Motor neuron (in vitro differentiated cells): ENCODE measurements at regions not wholly inside any gene's neighbourhood (a gene's known extent, or its start where the extent isn't known, plus 50 kb on each side); places are given as distances from the start of the nearest gene placed in this dataset.

Source experiments
- ATAC-seq, 8 experiments: fragments of 200-7000 bp; cut with Tn5 transposase; replicated peaks in 6 of 8; 2 replicates each; pipeline ENCODE4 v1.8.0; 2021; ENCODE audit warnings: mild to moderate bottlenecking in 8 of 8, moderate library complexity in 8 of 8
- H3K27ac ChIP-seq, 2 donors: fragments of 250-450 bp; sonication (Bioruptor Pico); 2 replicates each; pipeline ENCODE4 v1.9.0; 2021; ENCODE audit warnings: antibody characterized with exemption in 2 of 2, mild to moderate bottlenecking in 2 of 2, moderate library complexity in 1 of 2
- H3K4me1 ChIP-seq, 2 donors: fragments of 250-450 bp; sonication (Bioruptor Pico); replicated peaks in 1 of 2; 2 replicates each; pipeline ENCODE4 v1.6.1; 2021; ENCODE audit warnings: antibody characterized with exemption in 2 of 2, mild to moderate bottlenecking in 2 of 2, moderate library complexity in 1 of 2
- H3K4me3 ChIP-seq, 5 donors: fragments of 250-450 bp; sonication (Bioruptor Pico); 2 replicates each; pipeline ENCODE4 v1.9.0; 2021; ENCODE audit warnings: antibody characterized with exemption in 5 of 5, mild to moderate bottlenecking in 5 of 5, moderate library complexity in 4 of 5
- WGBS, 10 experiments: fragments of 450-650 bp; shearing (Covaris generic); methylation state at CpG; one replicate each; pipeline ENCODE4 v1.0.0; 2022; 5-methylcytosine and 5-hydroxymethylcytosine counted together
- in situ Hi-C, 9 experiments: fragments of 400-800 bp; cut with MboI; loops; one replicate each; pipeline ENCODE4 v1.15.0; 2021; ENCODE audit warnings: low sequenced_read_pairs in 9 of 9, low pct_unique_long_range_greater_than_20kb in 2 of 9; ENCODE audit not compliant: unreplicated experiment in 9 of 9

DNA sequence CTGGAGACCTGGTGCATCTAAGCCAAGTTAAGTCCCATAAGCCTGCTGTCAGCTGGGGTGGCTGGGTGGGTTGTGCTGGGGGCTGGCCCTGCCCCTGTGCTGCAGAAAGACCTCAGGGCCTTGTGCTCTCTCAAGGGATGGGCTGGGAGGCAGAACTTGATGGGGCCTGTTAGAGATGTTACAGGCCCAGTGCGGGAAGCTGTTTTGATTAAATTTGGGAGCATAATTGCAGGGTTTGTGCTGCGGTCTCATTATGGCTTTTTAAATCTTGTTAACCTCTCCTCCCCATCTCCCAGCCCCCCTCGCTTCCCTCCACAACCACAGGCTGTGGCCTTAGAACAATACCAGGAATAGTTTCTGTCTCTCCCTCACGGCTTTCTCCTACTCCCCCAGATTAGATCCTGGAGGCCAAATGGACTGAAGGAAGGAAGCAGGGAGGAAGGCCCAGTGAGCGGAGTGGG is 87.6 kb upstream of the TLE3 start:
- no peak overlapping the region for H3K27ac ChIP-seq
- no peak overlapping the region for H3K4me3 ChIP-seq
- peak in 1 of 8 experiments; percentile 13 for ATAC-seq
- peaks cover 15 to 26% of the 10 kb centered on the region in 2 donors for H3K4me1 ChIP-seq
- WGBS, 10 experiments: 80 to 100% (median 100%) methylated on average over 1 of the region's 5 CpGs; no CpG with 5 or more reads in 5 of the 10 experiments
- in situ Hi-C loops: no loop called here

DNA sequence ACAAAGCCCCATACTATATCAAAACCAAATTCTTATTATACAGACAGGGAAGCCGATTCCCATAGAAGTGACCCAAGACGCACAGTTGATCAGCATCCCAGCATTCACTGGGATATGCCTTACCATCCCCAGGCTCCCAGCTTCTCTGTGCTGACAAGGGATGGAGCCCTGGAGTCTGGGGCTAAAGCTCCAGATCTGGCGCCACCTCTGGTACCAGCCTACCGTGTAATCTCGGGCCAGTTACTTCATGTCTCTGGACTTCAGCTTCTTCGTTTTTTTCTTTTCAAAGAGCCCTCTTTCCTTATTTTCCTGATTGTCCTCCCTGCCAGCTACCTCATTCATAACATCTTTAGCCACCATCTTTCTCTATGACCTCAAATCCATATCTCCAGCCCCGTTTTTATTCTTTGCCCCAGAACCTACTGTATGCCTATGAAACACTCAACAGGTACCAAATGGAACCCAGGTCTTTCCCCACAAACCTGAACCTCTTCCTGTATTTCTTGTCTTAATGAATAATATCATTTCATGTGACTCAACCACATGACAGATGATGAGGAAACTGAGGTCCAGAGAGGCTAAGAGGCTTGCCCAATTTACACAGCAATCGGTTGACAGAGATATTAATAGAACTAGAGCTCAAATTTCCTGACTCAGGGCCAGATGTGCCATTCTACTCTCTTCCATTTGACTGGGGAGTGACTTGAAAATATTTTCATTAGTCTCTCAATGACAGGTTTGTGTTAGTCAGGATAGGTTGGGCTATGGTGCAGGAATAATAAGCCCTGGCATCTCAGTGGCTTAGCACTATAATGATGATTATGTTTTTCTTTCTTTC is 85.4 kb upstream of the TLE3 start:
- Histone ChIP-seq H3K4me3 (no peak overlapping the region), H3K27ac (no peak overlapping the region), H3K4me1 (peaks cover 15 to 26% of the 10 kb centered on the region in 2 donors)
- 35 to 90% (median 69%) methylated on average over 1 to 8 of the region's 8 CpGs; no CpG with 5 or more reads in 1 of the 10 experiments for WGBS, 10 experiments
- peak in 1 of 8 experiments; percentile 67 for ATAC-seq
- in situ Hi-C loops: no loop called here

DNA sequence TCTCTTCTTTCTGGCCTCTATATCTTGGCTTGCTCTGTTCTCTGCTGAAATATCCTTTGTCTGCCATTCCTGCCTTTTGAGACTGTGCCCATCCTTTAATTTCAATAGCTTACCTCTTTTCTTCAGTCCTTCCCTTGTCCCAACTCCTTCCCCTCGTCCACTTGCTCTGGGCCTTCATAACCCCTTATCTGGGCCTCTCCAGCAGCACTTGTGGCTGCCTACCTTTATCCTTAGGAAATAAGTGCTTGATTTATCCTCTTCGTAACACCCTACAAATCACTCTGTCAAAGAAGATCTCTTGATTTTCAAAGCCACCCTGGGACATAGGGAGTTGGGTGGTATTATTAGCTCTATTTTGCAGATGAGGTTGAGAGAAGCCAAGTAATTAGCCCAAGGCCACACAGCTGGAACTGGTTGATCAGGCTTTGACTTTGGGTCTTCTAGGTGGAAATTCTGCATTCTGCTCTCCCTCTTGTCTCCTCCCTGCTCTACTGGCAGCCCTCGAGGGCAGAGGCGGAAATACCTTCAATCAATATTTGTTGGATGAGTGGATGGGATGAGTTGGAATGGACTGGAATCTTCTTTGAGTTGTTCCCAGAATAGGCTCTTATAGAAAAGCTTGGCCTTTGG is 84.0 kb upstream of the TLE3 start:
- H3K4me1 ChIP-seq: peaks cover 13 to 26% of the 10 kb centered on the region in 2 donors
- no peak overlapping the region for H3K4me3 ChIP-seq
- H3K27ac ChIP-seq: no peak overlapping the region
- ATAC-seq: no peak
- WGBS, 10 experiments: 33 to 88% (median 71%) methylated on average over 1 to 4 of the region's 4 CpGs; no CpG with 5 or more reads in 3 of the 10 experiments
- in situ Hi-C loops: no loop called here

DNA sequence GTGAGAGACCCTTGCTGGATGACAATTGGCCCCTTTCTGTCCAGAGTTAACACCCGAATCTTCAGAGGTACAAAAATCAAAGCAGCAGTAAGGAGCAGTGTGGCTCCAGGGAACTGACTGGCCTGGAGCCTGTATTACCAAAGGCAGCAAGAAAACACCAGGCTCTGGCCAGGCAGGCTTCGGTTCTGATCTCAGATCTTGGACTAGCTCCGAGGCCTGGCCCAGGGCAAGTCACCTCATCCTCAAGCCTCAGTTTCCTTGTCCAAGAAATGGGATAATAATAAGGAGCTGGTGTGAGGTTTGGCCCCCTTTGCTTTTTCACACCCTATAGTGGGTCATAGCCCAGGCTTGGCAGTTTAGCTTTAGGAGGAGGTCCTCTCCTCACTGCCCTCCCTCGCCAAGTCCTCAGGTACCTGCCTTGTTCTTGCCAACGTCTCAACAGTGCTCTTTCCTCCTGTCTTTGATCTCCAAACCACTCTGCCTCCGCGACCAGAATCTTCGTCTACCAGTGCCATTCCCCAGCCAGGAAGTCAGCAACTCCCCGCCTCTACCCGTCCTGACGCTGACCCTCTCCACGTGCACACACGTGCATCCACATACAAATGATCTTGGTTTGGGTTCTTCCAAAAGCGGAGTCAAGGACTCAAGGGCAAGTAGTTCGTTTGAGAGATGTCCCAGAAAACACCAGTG is 82.6 kb upstream of the TLE3 start:
- in situ Hi-C loops: no loop called here
- no peak for ATAC-seq
- Histone ChIP-seq H3K27ac (no peak overlapping the region), H3K4me3 (no peak overlapping the region), H3K4me1 (peaks cover 4 to 12% of the 10 kb centered on the region in 2 donors)
- 70 to 100% (median 84%) methylated on average over 1 to 12 of the region's 15 CpGs; no CpG with 5 or more reads in 1 of the 10 experiments for WGBS, 10 experiments

DNA sequence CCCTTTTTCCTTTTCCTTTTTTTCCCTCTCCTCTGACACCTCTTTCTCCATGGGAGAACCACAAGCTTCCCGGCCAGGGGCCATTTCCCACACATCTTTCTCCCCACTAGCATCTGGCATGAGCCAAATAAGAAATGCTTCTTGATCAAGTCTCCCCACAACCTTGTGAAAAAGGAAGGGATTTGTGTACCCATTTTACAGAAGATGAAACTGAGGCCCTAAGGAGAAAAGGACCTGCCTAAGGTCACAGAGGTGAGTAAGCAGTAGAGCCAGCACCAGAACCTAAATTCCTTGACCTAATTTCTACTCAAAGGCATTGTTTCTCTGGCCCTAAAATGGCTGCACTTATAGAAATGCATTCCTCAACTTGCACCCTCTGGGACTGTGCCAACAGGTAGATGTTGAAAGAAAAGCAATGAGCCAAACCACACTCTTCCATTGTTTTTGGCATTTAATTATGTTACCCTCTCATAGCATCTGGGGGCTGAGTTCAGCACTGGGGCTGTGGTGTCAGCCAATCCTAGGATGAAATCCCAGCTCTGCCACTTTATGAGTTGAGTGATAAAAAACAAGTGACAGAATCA is 81.7 kb upstream of the TLE3 start:
- H3K27ac ChIP-seq: no peak overlapping the region
- in situ Hi-C loops: no loop called here
- H3K4me1 ChIP-seq: peaks cover 4 to 10% of the 10 kb centered on the region in 2 donors
- no peak overlapping the region for H3K4me3 ChIP-seq
- WGBS, 10 experiments: 71 to 100% (median 83%) methylated on average over 1 of the region's 1 CpG; no CpG with 5 or more reads in 5 of the 10 experiments
- ATAC-seq: no peak

DNA sequence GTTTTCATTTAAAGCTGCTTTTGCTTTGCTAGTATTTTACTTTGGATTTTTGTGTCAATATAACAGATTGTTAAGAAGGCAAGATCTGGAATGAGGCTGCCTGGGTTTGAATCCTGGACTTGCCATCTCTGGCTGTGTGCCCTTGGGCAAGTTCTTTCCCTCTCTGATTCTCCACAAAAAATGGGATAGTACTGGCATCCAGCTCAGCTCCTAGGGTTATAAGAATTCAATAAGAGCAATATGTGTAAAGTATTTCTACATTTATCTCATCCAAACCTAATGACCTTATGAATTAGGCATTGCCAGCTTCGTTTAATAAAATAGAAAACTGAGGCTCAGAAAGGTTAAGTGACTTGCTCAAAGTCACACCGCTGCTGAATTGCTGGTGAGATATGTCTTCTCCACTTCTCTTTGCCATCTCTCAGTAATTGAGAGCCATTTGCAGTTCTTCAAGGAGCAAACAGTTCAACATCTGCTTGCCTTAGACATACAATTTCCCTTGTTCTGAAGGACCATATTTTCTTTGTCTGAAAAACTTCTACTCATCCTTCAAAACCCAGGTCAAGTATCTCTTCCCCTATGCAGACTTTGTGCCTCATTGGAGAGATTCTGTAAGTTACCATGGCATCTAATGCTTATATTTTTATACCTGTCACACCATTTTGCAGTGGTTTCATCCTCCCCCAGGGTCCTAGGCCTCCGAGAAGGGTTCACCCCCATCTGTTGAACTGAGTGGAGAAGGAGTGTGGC is 80.8 kb upstream of the TLE3 start:
- in situ Hi-C loops: no loop called here
- 40 to 100% (median 100%) methylated on average over 1 to 2 of the region's 3 CpGs; no CpG with 5 or more reads in 2 of the 10 experiments for WGBS, 10 experiments

DNA sequence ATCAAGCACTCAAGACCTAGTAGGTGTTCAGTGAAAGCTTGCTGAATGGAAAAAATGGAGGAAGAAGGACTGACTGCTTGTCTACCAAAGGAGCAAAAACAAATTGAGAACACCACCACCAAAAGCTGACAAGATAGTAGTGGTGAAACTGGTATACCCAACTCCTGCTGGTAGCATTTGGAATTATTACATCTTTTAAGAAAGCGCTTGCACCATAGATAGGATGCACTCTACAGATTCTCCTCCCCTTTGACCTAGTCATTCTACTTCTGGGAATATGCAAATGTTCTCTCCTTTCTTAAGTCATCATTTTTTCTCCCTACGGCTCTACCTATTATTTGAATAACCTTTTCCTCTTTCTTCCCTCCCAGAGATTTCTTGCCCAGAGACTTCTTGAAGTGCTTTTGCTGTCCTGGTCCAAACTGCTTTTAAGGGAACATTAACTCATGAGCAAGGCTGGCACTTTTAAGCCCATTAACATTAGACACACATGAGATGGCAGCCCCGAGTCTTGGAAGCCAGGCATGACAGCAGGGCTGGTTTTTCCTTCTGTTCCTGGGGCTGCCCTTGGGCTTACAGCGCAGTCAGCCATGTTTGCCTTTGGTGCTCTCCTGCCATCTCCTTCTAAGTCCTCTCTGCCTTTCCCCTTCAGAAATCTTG is 75.0 kb upstream of the TLE3 start:
- ATAC-seq: no peak
- Histone ChIP-seq H3K27ac (no peak overlapping the region), H3K4me1 (peaks cover 0 to 4% of the 10 kb centered on the region in 2 donors), H3K4me3 (no peak overlapping the region)
- in situ Hi-C loops: no loop called here
- WGBS, 10 experiments: 61 to 90% (median 83%) methylated on average over 3 to 4 of the region's 4 CpGs; no CpG with 5 or more reads in 2 of the 10 experiments

More for the DNA sequence above, 80.8 kb upstream of the TLE3 start:
- no peak for ATAC-seq
- no peak overlapping the region for H3K4me3 ChIP-seq
- H3K27ac ChIP-seq: no peak overlapping the region
- peaks cover 4 to 10% of the 10 kb centered on the region in 2 donors for H3K4me1 ChIP-seq

DNA sequence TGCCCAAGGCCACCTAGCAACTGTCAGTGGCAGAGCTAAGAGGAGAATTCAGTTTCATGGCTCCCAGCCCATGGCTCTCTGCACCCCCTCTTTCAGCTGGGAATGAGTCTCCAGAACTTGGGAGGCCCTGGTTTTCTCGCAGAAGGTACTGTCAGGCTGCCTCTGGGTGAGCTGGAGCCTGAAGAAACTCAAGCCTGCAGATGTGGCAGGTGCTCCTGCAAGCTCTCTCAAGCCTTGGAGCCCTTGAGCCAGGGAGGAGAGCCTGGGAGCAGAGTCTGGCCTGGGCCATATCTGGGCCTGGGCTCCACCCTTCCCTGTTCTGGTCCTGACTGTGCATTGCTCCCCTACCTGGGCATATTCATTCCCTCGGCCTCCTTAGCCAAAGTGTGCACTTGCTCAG is 74.4 kb upstream of the TLE3 start:
- ATAC-seq: no peak
- peaks cover 0 to 4% of the 10 kb centered on the region in 2 donors for H3K4me1 ChIP-seq

DNA sequence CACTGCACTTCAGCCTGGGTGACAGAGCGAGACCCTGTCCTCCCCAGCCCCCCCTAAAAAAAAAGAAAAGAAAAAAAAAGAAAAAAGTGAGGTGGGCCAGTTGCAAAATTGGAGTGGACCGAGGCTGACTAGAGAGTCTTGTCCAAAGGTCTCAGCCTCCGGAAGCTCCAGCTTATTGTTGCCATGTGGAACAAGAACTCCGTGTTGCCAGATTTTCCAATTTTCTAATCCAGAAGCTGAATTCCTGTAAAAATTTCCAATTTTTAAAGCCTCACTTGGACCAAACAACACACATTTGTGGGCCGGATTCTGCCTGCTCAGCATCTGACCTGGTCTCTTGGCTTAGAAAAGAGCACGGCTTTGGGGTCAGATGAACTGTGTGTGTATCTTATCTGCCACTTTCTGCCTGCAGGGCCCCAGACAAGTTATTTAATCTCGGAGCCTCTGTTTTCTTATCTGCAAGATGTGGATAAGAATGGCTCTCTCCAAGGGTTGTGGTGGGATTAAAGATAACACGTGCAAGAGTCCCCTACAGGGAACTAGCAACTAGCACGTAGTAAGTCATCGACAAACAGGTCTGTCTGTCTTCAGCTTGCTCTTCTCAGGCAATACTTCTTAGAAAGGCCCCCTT is 73.7 kb upstream of the TLE3 start:
- WGBS, 10 experiments: 50 to 100% (median 89%) methylated on average over 1 to 10 of the region's 10 CpGs; no CpG with 5 or more reads in 2 of the 10 experiments
- in situ Hi-C loops: no loop called here
- Histone ChIP-seq H3K27ac (no peak overlapping the region), H3K4me3 (no peak overlapping the region), H3K4me1 (peaks cover 7 to 11% of the 10 kb centered on the region in 2 donors)
- ATAC-seq: no peak

More for the DNA sequence above, 74.4 kb upstream of the TLE3 start:
- Histone ChIP-seq H3K4me3 (no peak overlapping the region), H3K27ac (no peak overlapping the region)
- in situ Hi-C loops: no loop called here
- 20 to 80% methylated on average over 1 of the region's 2 CpGs; no CpG with 5 or more reads in 8 of the 10 experiments for WGBS, 10 experiments

DNA sequence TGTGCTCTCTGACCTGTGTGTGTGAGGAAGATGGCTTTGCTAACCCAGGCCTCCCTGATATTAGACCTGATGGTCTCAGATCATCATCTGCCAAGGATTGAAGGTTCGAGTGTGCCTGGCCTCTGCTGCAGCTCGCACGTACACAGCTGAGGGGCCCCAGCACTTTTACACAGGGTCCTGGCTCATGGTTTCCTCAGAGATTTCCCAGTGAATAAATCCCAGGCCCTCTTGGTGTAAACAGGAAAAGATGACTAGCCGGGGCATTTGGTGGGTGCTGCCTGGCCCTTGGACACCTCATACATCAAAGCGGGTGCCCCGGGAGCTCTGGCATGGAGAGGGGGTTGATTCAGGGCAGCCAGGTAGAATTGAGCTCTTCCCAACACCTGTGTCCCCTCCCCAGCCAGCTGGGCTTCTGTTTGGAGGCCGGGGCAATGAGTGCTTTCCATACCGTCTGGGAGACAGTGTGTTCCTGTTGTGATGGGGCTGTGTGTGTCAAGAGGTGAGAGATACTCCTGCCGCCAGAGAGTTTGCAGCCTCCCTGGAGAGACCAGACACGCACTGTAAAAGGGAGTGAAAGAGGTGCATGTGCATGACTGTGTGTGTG is 72.5 kb upstream of the TLE3 start:
- ATAC-seq: no peak
- no peak overlapping the region for H3K4me3 ChIP-seq
- 80 to 100% (median 90%) methylated on average over 1 to 7 of the region's 10 CpGs; no CpG with 5 or more reads in 1 of the 10 experiments for WGBS, 10 experiments
- no peak overlapping the region for H3K27ac ChIP-seq
- H3K4me1 ChIP-seq: peaks cover 18 to 22% of the 10 kb centered on the region in 2 donors
- in situ Hi-C loops: no loop called here

DNA sequence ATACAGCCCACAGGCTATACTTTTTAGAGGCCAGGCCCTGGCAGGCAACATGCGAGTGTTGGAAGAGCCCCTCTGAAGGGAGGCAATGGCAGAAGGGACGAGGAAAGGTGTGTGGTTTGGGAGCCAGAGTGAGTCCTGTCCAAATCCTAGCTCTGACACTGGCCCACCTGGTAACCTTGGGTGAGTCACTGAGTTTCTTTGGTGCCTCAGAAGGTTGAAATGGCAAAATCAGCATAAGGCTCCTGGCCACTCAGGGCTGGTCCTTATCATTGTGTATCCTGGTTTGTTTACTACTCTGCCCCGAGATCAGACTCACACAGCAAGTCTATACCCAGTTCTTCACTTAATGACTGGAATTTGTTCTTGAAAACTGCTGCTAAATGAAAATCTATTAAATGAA is 71.4 kb upstream of the TLE3 start:
- in situ Hi-C loops: no loop called here
- Histone ChIP-seq H3K4me1 (peaks cover 28 to 32% of the 10 kb centered on the region in 2 donors), H3K4me3 (no peak overlapping the region), H3K27ac (no peak overlapping the region)
- no peak for ATAC-seq
- WGBS, 10 experiments: 83 to 100% (median 100%) methylated on average over 1 to 3 of the region's 3 CpGs; no CpG with 5 or more reads in 4 of the 10 experiments
